ENCODE measurements at regions not wholly inside any gene's neighbourhood (a gene's known extent, or its start where the extent isn't known, plus 50 kb on each side); places are given as distances from the start of the nearest gene placed in this dataset.

DNA sequence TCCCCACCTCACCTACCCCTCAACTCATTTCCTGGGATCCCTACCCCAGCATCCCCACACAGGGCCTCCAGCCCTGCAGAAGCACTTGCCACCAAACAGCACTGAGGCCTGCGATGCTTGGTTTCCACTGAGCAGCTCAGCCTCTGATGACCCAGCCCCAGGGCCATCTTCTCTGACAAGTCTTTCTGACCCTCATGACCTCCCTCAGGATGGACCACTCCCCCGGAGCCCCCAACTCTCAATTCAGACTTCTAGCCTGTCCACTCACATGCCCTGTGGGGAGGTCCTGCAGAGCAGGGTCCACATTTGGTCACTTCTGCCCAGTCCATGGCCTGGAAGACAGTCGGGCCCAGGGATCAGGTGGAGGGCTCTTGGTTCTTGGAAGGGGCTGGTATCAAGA, 63.4 kb upstream of the SPATA12 start:
- 94% methylated on average over 3 of the region's 3 CpGs for WGBS, 2 donors
- intact Hi-C loops (cut with DNase I) = loop anchor here in 9 of 10 donors (2.0 to 10.0 kb wide), 7 partner anchors 40 to 228 kb away; partner anchors contain the start of gene APPL1 (in 3 of the 9)
- TF ChIP-seq, protein P1, sequence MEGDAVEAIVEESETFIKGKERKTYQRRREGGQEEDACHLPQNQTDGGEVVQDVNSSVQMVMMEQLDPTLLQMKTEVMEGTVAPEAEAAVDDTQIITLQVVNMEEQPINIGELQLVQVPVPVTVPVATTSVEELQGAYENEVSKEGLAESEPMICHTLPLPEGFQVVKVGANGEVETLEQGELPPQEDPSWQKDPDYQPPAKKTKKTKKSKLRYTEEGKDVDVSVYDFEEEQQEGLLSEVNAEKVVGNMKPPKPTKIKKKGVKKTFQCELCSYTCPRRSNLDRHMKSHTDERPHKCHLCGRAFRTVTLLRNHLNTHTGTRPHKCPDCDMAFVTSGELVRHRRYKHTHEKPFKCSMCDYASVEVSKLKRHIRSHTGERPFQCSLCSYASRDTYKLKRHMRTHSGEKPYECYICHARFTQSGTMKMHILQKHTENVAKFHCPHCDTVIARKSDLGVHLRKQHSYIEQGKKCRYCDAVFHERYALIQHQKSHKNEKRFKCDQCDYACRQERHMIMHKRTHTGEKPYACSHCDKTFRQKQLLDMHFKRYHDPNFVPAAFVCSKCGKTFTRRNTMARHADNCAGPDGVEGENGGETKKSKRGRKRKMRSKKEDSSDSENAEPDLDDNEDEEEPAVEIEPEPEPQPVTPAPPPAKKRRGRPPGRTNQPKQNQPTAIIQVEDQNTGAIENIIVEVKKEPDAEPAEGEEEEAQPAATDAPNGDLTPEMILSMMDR (IDR thresholded peaks at IDR 0.05) = no peak
- H3K4me3 ChIP-seq = no peak overlapping the region
- ATAC-seq = peak in 1 of 8 donors; percentile 16
- no peak for DNase-seq
- H3K9me3 ChIP-seq = no peaks in the 10 kb centered on the region
- H3K4me1 ChIP-seq = peaks cover 0 to 22% (median 9%) of the 10 kb centered on the region in 9 donors
- no peaks in the 10 kb centered on the region for H3K36me3 ChIP-seq
- H3K27ac ChIP-seq = no peak overlapping the region
- H3K27me3 ChIP-seq = no peaks in the 10 kb centered on the region

DNA sequence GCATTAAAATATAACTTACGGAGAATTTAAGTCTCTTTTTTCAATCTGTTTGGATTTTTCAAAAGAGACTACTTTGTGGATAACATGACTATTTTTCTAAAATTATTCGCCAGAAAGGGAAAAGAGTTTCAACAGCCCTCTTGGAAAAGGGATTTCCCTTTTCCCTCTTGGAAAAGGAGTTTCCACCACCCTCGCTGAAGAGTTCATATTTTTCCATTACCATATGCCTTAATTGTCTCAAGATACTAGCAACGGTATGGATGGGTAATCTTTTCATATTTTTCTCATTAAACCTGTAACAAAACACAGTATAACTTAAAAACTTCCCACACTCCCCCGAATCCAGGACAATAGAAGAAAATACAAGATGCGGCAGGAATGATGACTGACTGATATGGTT, 66.1 kb upstream of the SPATA12 start:
- peaks cover 0 to 26% (median 16%) of the 10 kb centered on the region in 9 donors for H3K4me1 ChIP-seq
- no peaks in the 10 kb centered on the region for H3K36me3 ChIP-seq
- ATAC-seq = no peak
- DNase-seq = no peak
- WGBS, 2 donors = 82 to 88% methylated on average over 6 of the region's 6 CpGs
- peaks cover 0 to 11% (median 0%) of the 10 kb centered on the region in 7 donors for H3K27me3 ChIP-seq
- H3K27ac ChIP-seq = no peak overlapping the region
- intact Hi-C loops (cut with DNase I) = loop anchor here in 7 of 10 donors (5.0 to 10.0 kb wide), 4 partner anchors 80 to 230 kb away; partner anchors contain the start of gene APPL1 (in 3 of the 7)
- no peak overlapping the region for H3K4me3 ChIP-seq
- TF ChIP-seq, protein P1 (IDR thresholded peaks at IDR 0.05) = no peak
- H3K9me3 ChIP-seq = no peaks in the 10 kb centered on the region

DNA sequence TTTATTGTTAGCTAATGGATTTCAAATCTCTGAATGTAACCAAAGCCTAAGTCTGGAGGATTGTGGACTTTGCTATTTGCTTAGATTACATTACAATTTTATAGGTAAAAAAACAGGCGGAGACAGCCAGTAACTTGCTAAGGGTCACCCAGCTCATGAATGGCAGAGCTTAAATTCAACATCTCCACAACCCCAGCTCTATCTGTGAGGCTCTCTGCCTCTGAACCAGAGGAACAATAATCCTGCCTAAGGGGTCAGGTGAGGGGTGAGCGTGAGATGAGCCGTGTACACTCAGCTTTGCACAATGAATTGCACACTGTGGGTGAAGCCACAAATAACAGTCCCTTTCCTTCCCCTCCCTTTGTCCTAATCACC, 69.8 kb upstream of the SPATA12 start:
- no peak overlapping the region for H3K27ac ChIP-seq
- H3K4me3 ChIP-seq = no peak overlapping the region
- no peaks in the 10 kb centered on the region for H3K9me3 ChIP-seq
- H3K4me1 ChIP-seq = peaks cover 0 to 37% (median 20%) of the 10 kb centered on the region in 9 donors
- TF ChIP-seq, protein P1 (IDR thresholded peaks at IDR 0.05) = no peak
- WGBS, 2 donors = 71 to 84% methylated on average over 3 of the region's 3 CpGs
- no peak for DNase-seq
- intact Hi-C loops (cut with DNase I) = loop anchor here in 7 of 10 donors (1.0 to 10.0 kb wide), 5 partner anchors 84 to 288 kb away; partner anchors contain the start of gene APPL1 (in 3 of the 7)
- H3K27me3 ChIP-seq = peaks cover 0 to 15% (median 0%) of the 10 kb centered on the region in 7 donors
- H3K36me3 ChIP-seq = no peaks in the 10 kb centered on the region
- ATAC-seq = no peak

DNA sequence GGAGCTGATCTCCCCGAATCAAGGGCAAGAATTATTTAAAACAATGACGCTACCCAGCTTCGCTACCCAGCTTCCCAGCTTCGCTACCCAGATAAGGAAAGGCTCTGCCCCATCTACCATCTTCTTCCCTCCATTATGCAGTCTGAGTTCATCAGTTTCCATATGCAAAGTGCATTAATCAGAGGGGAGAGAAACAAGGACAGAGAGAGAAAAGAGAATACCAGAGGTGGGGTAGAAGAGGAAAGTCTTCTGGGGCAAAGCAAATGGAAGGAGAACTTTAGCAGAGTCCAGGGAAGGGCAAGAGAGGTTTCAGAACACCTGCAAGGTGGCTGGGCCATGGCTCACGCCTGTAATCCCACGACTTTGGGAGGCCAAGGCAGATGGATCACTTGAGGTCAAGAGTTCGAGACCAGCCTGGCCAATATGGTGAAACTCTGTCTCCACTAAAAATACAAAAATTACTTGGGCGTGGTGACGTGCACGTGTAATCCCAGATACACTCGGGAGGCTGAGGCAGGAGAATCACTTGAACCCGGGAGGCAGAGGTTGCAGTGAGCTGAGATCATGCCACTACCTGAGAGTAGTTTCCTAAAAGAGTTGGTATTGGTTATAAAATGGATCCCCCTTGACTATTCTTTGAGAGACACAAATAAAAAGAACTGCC, 70.4 kb upstream of the SPATA12 start:
- Histone ChIP-seq H3K9me3 (no peaks in the 10 kb centered on the region), H3K36me3 (no peaks in the 10 kb centered on the region), H3K27ac (peak overlapping the region in 2 of 10 donors; percentile 6 to 32), H3K27me3 (peaks cover 0 to 15% (median 0%) of the 10 kb centered on the region in 7 donors), H3K4me1 (peaks cover 0 to 40% (median 25%) of the 10 kb centered on the region in 9 donors), H3K4me3 (no peak overlapping the region)
- ATAC-seq (no peak), DNase-seq (no peak)
- TF ChIP-seq, protein P1 (IDR thresholded peaks at IDR 0.05) = no peak
- intact Hi-C loops (cut with DNase I) = loop anchor here (1.0 to 10.0 kb wide), 15 partner anchors 63 to 645 kb away; partner anchors contain the start of genes ARHGEF3 (in 9 of the 10) and APPL1 (in 3 of the 10)
- WGBS, 2 donors = 71 to 81% methylated on average over 12 of the region's 12 CpGs
